Inflammatory macrophage treated with lipopolysaccharide for 1 hour (primary cell): ENCODE measurements at regions not wholly inside any gene's neighbourhood (a gene's known extent, or its start where the extent isn't known, plus 50 kb on each side); places are given as distances from the start of the nearest gene placed in this dataset.

Experiments used
- DNase-seq, 2 donors: peaks; one replicate each; pipeline ENCODE4 v3.0.0-alpha.2; 2020 to 2022

GRCh38 chr4:123104310-123105025 is 182.1 kb upstream of the NUDT6 start:
- DNase-seq, result no peak

DNA sequence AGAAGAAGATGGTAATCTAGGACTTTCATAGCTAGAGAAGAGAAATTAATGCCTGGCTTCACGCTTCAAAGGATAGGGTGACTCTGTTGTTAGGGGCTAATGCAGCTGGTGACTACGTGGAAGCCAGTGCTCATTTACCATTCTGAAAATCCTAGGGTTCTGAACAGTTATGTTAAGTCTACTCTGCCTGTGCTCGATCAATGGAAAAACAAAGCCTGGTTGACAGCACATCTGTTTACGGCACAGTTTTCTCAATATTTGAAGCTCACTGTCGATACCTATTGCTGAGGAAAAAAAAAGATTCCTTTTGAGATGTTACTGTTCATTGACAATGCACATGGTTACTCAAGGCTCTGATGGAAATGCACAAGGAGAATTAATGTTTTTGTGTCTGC is 182.6 kb upstream of the NUDT6 start:
- DNase-seq, result no peak

- no peak for DNase-seq
These were observed 184.3 kb upstream of the NUDT6 start for GRCh38 chr4:123106747-123107146.

DNA sequence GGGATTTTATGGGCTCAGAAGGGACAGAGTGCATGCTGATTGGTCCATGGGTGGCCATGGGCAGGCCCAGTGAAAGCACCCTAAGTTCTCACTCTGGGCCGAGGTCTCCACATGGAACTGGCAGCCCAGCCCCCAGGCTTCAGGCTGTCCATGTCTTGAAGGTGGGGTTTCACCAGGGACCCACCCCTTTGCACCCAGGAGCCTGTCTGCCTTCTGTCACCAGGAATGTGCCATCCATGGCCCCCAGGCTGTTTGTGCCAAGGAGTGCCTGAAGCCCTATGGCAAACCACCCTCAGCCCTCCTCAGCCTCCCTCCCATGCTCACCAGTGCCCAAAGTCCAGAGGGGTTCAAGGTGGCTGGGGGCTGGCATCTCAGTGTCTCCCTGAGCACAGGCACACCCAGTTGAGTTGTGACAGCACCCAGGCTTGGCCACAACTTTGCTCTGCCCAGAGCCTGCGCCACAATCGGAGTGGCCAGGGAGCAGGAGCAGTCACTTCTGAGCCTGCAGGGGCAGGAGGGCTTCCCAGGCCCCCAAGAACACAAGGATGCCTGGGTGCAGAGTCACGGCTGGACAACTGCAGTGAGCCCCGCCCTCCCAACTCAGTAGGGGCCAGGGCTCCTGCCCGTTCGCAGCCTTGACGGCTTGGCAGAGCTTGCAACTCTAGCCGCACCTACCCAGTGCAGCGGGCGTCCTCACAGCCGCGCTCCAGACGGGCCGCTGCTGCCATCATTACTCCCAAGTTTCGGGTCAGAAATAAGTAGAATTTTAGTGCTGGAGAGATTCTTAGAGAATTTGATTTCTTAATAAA is 185.3 kb upstream of the NUDT6 start:
- DNase-seq, result no peak

DNA sequence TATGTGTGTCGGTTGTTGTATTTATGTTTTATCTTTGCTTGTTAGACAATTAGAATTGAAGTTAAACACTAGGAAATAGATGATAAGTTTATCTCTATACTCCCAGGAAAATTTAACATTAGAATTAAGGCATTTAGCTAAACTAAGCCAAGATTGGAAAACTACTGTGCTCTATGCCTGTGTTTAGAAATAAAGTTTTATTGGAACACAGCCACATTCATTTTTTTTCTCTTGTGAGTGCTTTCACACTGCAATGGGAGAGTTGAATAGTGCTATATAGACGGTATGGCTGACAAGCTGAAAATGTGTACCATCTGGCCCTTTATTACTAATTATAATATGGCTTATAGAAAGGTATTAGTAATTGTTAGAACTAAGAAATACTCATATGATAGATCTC is 186.7 kb upstream of the NUDT6 start:
- DNase-seq, result no peak

GRCh38 chr4:123110147-123110546 is 187.8 kb upstream of the NUDT6 start:
- DNase-seq, result no peak

GRCh38 chr4:123110685-123111084 is 188.3 kb upstream of the NUDT6 start:
- DNase-seq, result no peak

DNA sequence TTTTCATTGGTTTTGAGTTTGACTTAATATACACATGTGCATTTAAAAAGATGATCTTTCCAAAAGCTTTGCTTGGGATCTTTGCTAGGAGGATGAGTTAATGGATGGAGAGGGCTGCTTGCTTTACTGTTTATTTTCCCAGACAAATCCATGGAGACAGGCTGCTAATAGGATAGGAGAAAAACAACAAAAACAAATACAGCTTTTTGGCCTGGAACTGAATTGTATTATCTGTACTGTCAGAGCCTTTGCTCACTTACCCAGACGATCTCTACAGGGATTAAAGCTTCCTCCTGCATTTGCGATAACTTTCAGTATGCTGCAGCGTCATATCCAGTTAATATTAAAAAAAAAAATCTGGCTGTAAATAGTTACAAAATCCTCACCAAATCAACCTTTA is 190.8 kb upstream of the NUDT6 start:
- no peak for DNase-seq

DNA sequence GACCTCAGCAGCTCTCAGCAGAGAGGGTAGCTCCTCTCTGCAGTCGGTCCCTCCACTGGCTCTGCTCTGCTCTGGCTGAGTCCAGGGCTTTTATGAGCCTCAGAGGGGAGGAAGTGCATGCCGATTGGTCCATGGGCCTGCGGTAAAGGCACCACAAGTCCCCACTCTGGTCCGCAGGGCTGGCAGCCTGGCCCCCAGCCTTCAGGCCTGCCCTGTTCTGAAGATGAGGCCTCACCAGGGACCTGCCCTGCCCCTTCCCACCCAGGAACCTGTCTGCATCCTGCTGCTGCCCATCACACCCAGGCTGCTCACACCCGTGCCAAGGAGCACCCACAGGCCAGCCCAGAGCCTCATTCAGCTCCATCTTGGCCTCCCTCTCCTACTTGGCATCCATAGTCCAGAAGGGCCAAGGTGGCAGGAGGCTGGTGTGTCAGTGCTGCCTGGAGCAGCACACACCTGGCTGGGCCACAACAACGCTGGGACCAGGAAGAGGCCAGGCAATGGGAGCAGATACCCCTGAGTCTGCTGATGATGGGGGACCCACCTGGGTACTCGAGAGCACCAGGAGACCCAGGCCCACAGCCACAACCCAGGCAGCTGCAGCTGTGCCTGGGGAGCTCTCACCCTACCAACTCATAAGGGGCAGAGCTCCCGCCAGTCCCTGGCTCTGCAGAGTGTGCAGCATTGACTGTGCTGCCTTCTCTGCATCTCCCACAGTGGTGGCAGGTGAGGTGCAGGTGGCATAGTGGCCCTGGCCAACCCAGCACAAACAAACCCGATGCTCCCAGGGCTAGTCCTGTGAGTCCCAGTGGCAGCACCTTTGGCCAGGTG is 191.9 kb upstream of the NUDT6 start:
- no peak for DNase-seq

- DNase-seq, result no peak
These were observed 192.7 kb upstream of the NUDT6 start for GRCh38 chr4:123114915-123115756.

- no peak for DNase-seq
These were observed 194.0 kb upstream of the NUDT6 start for GRCh38 chr4:123116412-123116811.

DNA sequence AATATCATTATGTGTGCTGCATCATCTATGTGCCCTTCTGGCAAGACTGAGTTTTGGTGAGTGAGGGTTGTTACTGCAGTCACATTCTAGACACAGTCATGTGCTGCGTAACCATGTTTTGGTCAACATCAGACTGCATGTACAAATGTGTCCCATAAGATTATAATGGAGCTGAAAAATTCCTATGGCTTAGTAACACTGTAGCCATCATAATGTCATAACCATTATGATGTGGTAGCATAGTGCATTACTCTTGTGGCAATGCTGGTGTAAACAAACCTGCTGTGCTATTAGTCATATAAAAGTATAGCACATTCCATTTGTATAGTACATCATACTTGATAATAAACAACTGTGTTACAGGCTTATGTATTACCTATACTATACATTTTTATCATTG is 198.1 kb upstream of the NUDT6 start:
- no peak for DNase-seq

DNA sequence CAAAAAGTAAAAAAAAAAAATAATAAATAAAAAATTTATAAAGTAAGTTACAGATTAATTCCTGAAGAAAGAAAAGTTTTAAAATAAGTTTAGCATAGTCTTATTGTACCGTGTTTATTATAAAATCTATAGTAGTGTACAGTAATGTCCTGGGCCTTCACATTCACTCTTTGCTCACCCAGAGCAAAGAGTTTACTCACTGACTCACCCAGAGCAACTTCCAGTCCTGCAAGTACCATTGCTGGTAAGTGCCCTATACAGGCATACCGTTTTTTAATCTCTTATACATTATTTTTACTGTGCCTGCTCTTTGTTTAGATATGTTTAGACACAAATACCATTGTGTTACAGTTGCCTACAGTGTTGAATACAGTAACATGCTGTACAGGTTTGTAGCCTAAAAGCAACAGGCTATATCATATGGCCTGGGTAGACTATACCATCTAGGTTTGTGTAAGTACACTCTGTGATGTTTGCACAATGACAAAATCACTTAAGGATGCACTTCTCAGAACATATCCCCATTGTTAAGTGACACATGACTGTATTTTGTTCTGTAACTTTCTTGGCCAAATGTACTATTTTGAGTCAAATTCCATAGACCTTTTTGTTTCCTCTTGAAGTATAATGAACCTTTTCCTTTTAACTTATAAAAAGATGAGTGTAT is 199.0 kb upstream of the NUDT6 start:
- DNase-seq, result no peak

DNA sequence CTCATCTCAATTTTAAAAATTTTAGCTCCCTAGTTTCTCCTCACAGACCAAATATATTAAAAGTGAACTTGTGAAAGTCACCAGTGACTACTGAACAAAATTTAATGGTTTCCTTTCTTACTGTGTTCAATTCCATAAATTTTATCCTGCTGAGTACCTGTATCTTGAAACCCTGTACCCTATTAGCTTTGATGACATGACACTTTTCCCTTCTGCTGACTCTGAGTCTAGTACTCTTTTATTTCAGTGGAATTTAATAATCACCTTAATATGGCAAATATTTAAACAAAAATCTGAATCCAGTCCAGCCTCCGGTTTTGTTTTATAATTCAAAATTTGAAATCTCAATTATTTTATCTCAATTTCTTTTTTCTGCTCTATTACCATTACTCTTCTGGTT is 203.1 kb upstream of the NUDT6 start:
- no peak for DNase-seq

DNA sequence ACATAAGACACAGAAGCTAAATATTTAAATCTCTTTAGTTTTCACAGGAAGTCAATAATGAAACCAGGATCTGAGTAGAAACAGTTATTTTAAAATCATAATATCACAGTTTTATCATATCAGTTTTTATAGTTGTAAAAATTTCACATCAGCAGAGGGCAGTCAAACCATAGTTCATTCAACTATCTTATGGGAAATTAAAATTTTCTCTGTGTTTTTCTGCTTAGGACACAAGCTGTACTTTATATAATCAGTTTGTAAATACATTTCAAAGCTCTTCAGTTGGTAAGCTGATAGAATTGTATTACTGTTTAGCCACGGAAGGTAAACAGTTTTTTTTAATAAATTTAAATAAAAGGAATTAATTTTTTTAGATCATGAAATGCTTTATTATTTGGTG is 204.8 kb upstream of the NUDT6 start:
- DNase-seq, result peak in 1 of 2 donors; percentile 19

DNA sequence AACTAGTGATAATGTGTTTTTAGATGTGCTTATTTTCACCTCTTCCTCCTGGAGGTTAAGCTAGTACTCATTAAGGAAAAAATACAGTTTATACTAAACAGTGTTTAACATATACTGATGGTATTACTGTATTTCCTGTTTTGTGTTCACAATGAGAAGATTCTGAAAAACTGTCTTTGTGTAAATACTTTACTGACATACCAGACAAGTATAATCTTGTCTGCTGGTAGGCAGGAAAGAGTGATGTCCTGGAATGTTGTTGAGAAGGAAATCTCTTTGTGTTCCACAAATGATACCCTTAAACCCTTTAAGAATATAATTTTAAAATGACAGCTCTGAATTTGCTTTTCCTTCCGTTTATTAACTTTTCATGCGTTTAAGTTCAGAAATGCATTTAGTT is 205.5 kb upstream of the NUDT6 start:
- DNase-seq, result no peak

DNA sequence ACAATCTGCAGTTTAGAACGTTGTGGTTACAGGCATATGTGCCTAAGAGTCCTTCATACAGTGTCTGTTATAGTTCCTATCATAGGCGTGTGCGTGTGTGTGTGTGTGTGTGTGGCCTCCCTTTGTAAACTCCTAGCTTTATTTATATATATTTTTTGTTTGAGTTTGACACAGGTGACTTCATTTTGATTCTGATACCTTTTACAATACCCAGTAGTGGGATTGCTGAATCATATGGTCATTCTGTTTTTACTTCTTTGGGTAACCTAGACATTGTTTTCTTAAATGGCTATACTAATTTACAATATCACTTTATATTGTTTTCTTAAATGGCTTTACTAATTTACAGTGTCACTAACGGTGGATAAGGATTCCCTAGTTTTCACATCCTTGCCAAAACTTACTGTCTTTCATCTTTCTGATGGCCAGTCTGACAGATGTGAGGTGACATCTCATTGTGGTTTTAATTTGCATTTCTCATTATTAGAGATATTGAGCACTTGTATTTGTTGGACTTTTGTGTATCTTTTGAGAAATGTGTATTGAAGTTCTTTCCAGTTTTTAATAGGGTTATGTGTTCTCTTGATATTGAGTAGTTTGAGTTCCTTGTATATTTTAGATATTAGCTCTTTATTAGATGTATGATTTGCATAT is 211.1 kb upstream of the NUDT6 start:
- no peak for DNase-seq

DNA sequence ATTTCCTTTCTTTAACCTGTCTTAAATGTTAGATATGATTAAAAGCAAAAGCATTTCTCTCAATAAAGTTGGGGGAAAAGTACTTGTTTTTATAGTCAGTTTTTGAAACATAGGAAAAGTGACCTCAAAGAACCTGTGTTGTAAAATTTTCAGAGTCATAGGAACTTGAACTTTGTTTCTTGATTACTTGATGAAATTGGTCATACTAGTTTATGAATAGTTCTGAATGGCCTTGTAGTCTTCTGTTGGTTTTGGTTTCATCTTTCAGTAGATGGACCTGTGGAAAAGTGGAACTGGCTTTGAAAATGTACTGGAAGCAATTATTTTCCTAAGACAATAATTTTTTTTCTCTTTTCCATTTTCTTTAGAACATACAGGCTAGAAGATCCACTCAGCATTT is 222.2 kb upstream of the NUDT6 start:
- no peak for DNase-seq

- DNase-seq, result no peak
These were observed 236.2 kb upstream of the NUDT6 start for GRCh38 chr4:123158576-123158975.

GRCh38 chr4:123159479-123159878 is 237.1 kb upstream of the NUDT6 start:
- DNase-seq, result no peak

DNA sequence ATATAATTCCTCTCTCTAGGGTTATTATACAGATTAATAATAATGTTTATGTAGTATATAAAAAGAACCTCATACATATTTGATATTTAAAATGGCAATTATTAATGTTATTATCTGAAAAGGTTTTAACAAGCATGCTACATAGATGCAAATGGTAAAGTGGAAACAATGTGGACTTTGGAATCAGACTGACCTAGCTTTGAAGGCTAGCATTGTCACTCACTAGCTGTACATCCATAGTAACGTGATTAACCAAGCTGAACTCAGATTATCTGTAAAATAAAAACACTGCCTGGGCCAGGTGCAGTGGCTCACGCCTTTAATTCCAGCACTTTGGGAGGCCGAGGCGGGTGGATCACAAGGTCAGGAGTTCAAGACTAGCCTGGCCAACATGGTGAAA is 233.7 kb upstream of the SPRY1 start:
- no peak for DNase-seq

DNA sequence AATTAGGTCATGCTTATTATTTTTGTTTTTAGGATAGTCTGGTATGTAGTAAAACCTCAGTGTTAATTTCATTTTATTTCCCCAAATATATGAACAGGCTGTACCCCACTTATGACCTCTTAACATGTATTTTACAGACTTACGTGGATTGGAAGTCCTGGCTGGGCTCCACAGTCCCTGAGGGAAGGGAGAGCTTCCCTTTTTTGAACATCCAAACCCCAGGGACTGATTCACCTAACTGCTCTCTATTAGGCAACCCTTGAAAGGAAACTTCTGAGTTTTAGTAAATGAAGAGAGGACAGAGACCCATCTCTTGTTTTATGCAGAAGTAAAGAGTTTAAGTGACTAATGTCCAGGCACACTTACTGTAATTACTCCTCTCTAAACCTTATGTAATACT is 233.1 kb upstream of the SPRY1 start:
- DNase-seq, result peak; percentile 3 to 4
